Loucy (cell line): ENCODE measurements at regions not wholly inside any gene's neighbourhood (a gene's known extent, or its start where the extent isn't known, plus 50 kb on each side); places are given as distances from the start of the nearest gene placed in this dataset.

Source experiments
- CTCF ChIP-seq: fragments of 200-600 bp; sonication (generic); conservative IDR thresholded peaks from 2 replicates; pipeline ENCODE4 v1.5.1; 2014; ENCODE audit warnings: mild to moderate bottlenecking, antibody characterized with exemption, low read length
- EZH2phosphoT487 ChIP-seq: fragments of 200-600 bp; IDR thresholded peaks from 2 replicates; pipeline ENCODE4 v1.6.1; 2018; ENCODE audit warnings: antibody characterized with exemption, mild to moderate bottlenecking, moderate library complexity, borderline replicate concordance

GRCh38 chr9:104206766-104207165 is 112.7 kb downstream of the SMC2 start:
- no peak for TF ChIP-seq CTCF
- no peak for TF ChIP-seq EZH2phosphoT487
